Esophagus squamous epithelium (tissue), 5 donors: ENCODE measurements at regions not wholly inside any gene's neighbourhood (a gene's known extent, or its start where the extent isn't known, plus 50 kb on each side); places are given as distances from the start of the nearest gene placed in this dataset.

ENCODE experiments used
- DNase-seq: peaks from one replicate; lab custom pipeline; 2025; lab: John Stamatoyannopoulos, UW
- H3K27ac ChIP-seq, 4 donors: fragments of 200-600 bp; sonication (generic); one replicate each; pipeline ENCODE4 v1.5.1; 2016 to 2019; ENCODE audit warnings: mild to moderate bottlenecking in 1 of 4
- H3K27me3 ChIP-seq, 4 donors: fragments of 200-600 bp; sonication (generic); 1 replicate in 3 of 4; 2 replicates in 1 of 4; pipeline versions ENCODE4 v1.5.1 to v1.6.0; 2017 to 2021; ENCODE audit warnings: antibody characterized with exemption in 1 of 4
- H3K36me3 ChIP-seq, 3 donors: fragments of 200-600 bp; sonication (generic); one replicate each; pipeline ENCODE4 v1.5.1; 2016 to 2019
- H3K4me1 ChIP-seq, 3 donors: fragments of 200-600 bp; sonication (generic); one replicate each; pipeline ENCODE4 v1.5.1; 2017 to 2019
- H3K4me3 ChIP-seq, 4 donors: fragments of 200-600 bp; sonication (generic); 1 replicate in 3 of 4; 2 replicates in 1 of 4; pipeline ENCODE4 v1.5.1; 2016 to 2019; ENCODE audit warnings: mild to moderate bottlenecking in 2 of 4, moderate library complexity in 1 of 4
- H3K9me3 ChIP-seq, 3 donors: fragments of 200-600 bp; sonication (generic); one replicate each; pipeline ENCODE4 v1.5.1; 2016 to 2019
- CTCF ChIP-seq, 6 experiments: fragments of 450-650 bp in 4 of 6; fragments of 200-600 bp in 2 of 6; sonication (generic) in 2 of 6; IDR thresholded peaks; one replicate each; pipeline ENCODE4 v1.5.1; 2016 to 2019; ENCODE audit warnings: antibody characterized with exemption in 6 of 6, mild to moderate bottlenecking in 4 of 6, moderate library complexity in 4 of 6
- POLR2A ChIP-seq, 4 donors: fragments of 450-650 bp; IDR thresholded peaks; one replicate each; pipeline ENCODE4 v1.6.1; 2017; ENCODE audit warnings: antibody characterized with exemption in 4 of 4, mild to moderate bottlenecking in 4 of 4, moderate library complexity in 3 of 4
- WGBS, 2 donors: methylation state at CpG; one replicate each; pipeline ENCODE4 v1.1.5; 2018; 5-methylcytosine and 5-hydroxymethylcytosine counted together
- intact Hi-C: fragments of 100-400 bp; cut with DNase I; formaldehyde crosslinking; loops from one replicate; pipeline ENCODE4 v1.15.0; 2022
- donor health status: DM: yes; HTN: yes; CAD: no.

- Histone ChIP-seq H3K27ac (no peak overlapping the region), H3K36me3 (no peaks in the 10 kb centered on the region), H3K27me3 (no peaks in the 10 kb centered on the region), H3K4me1 (peaks cover 0 to 11% (median 0%) of the 10 kb centered on the region in 3 donors), H3K4me3 (no peak overlapping the region), H3K9me3 (peaks cover 0 to 25% (median 0%) of the 10 kb centered on the region in 3 donors)
- DNase-seq: no peak
- 89 to 93% methylated on average over 2 to 3 of the region's 3 CpGs for WGBS, 2 donors
- TF ChIP-seq CTCF (IDR thresholded peaks at IDR 0.05): no peak
- no peak for TF ChIP-seq POLR2A (IDR thresholded peaks at IDR 0.05)
- intact Hi-C loops: no loop called here
These were observed 74.2 kb upstream of the GNG2 start for GRCh38 chr14:51786227-51786626.

DNA sequence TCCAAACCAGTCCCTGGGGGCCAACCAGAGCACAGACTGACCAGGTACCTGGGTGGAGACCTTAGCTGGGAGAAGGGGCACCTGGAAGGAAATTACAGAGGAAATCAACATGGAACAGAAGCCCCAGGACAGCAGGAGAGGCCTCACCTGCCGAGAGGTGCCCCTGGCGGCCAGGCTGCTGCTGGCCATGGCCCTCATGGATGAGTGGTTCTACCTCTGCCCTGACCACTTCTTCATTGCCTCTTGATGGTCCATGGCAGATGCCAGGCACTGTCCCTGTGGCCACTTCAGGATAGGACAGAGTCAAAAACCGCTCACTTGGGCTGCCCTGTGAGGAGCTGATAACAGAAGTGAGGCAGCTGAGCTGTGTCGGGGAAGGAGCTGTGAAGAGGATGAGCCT is 73.1 kb upstream of the GNG2 start:
- no peak for TF ChIP-seq CTCF (IDR thresholded peaks at IDR 0.05)
- TF ChIP-seq POLR2A (IDR thresholded peaks at IDR 0.05): no peak
- Histone ChIP-seq H3K36me3 (no peaks in the 10 kb centered on the region), H3K4me1 (peaks cover 0 to 11% (median 0%) of the 10 kb centered on the region in 3 donors), H3K9me3 (peaks cover 0 to 25% (median 0%) of the 10 kb centered on the region in 3 donors), H3K27ac (no peak overlapping the region), H3K27me3 (no peaks in the 10 kb centered on the region), H3K4me3 (no peak overlapping the region)
- WGBS, 2 donors: 81 to 86% methylated on average over 2 to 4 of the region's 4 CpGs
- intact Hi-C loops: no loop called here
- DNase-seq: no peak

DNA sequence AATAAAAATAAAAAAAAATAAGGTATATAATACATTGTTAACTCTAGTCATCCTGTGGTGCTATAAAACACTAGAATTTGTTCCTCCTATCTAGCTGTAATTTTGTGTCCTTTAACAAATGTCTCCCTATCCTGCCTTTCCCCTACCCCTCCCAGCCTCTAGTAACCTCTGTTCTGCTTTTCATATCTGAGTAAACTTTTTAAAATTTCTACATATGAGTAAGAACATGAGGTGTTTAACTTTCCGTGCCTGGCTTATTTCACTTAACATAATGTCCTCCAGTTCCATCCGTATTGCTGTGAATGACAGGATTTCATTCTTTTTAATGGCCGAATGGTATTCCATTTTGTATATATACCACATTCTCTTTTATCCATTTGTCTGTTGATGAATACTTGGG is 71.3 kb upstream of the GNG2 start:
- no peak overlapping the region for H3K4me3 ChIP-seq
- intact Hi-C loops: no loop called here
- H3K9me3 ChIP-seq: peaks cover 0 to 25% (median 0%) of the 10 kb centered on the region in 3 donors
- no peaks in the 10 kb centered on the region for H3K36me3 ChIP-seq
- peak overlapping the region in 1 of 4 donors; percentile 63 for H3K27ac ChIP-seq
- no peak for DNase-seq
- TF ChIP-seq CTCF (IDR thresholded peaks at IDR 0.05) (no peak), POLR2A (IDR thresholded peaks at IDR 0.05) (no peak)
- no peaks in the 10 kb centered on the region for H3K27me3 ChIP-seq
- WGBS, 2 donors: 50 to 70% methylated on average over 3 of the region's 3 CpGs
- peaks cover 0 to 15% (median 0%) of the 10 kb centered on the region in 3 donors for H3K4me1 ChIP-seq

- intact Hi-C loops: no loop called here
These were observed 70.8 kb upstream of the GNG2 start for GRCh38 chr14:51789596-51789995.

DNA sequence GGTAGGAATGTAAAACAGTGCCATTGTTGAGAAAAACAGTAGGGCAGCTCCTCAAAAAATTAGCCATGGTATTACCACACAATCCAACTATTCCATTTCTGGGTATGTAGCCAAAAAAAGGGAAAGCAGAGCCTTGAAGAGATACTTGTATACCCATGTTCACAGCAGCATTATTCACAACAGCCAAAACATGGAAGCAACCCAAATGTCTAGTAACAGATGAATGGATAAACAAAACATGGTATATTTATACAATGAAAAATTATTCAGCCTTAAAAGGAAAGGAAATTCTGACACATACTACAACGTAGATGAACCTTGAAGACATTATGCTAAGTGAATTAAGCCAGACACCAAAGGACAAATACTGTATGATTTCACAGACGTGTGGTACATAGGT is 67.6 kb upstream of the GNG2 start:
- Histone ChIP-seq H3K4me3 (no peak overlapping the region), H3K27me3 (no peaks in the 10 kb centered on the region), H3K27ac (peak overlapping the region in 1 of 4 donors; percentile 51), H3K9me3 (no peaks in the 10 kb centered on the region), H3K4me1 (peaks cover 0 to 15% (median 0%) of the 10 kb centered on the region in 3 donors), H3K36me3 (no peaks in the 10 kb centered on the region)
- DNase-seq: no peak
- TF ChIP-seq CTCF (IDR thresholded peaks at IDR 0.05) (no peak), POLR2A (IDR thresholded peaks at IDR 0.05) (no peak)
- WGBS, 2 donors: 17 to 21% methylated on average over 2 of the region's 2 CpGs
- intact Hi-C loops: no loop called here

More at GRCh38 chr14:51789596-51789995, 70.8 kb upstream of the GNG2 start:
- no peak for DNase-seq
- no peaks in the 10 kb centered on the region for H3K36me3 ChIP-seq
- H3K27ac ChIP-seq: peak overlapping the region in 3 of 4 donors; percentile 7 to 63 (median 28)
- H3K27me3 ChIP-seq: no peaks in the 10 kb centered on the region
- peaks cover 0 to 15% (median 0%) of the 10 kb centered on the region in 3 donors for H3K4me1 ChIP-seq
- TF ChIP-seq CTCF (IDR thresholded peaks at IDR 0.05) (no peak), POLR2A (IDR thresholded peaks at IDR 0.05) (no peak)
- no peak overlapping the region for H3K4me3 ChIP-seq
- H3K9me3 ChIP-seq: peaks cover 0 to 25% (median 0%) of the 10 kb centered on the region in 3 donors
